ENCODE measurements at regions not wholly inside any gene's neighbourhood (a gene's known extent, or its start where the extent isn't known, plus 50 kb on each side); places are given as distances from the start of the nearest gene placed in this dataset.

DNA sequence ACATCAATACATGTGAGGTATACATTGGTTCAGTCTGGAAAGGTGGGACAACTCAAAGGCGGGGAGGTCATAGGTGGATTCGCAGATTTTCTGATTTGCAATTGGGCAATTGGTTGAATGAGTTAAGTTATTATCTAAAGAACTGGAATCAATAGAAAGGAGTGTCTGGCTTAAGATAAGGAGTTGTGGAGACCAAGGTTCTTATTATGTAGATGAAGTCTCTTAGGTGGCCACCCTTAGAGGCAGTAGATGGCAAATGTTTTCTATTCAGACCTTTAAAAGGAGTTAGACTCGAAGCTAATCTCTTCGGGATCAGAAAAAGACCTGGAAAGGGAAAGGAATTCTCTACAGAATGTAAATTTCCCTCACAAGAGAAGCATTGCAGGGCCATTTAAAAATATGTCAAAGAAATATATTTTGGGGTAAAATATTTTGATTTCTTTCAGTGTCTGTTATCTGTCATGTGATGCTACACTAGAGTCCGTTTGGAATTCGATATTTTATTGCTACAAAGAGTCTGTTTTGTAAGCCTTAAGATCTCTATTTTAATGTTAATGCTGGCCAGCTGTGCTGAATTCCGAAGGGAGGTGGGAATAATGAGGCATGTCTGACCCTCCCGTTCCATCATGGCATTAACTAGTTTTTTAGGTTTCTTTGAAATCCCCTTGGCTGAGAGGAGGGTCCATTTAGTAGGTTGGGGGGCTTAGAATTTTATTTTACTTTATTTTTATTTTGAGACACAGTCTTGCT is 265.1 kb downstream of the PTPRU start:
- no peak overlapping the region for H3K27ac ChIP-seq (ENCODE audit: low read depth, low read length)

DNA sequence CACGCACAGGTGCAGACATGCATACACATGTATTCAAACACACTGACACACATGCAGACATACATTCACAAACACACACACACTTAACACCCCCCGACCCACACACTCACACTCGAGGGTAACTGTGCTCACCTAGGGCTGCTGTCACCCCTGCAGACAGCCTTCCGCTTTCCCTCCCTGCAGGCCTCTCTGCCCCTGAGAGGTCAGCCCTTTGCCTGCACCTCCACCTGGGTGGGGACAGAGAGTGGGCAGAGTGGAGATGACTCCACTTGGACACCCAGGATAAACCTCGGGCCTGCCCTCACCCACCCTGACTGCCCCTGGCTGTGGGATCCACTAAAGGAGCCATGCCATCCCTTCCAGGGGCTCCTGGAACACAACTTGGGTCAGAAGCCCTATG is 264.3 kb downstream of the PTPRU start:
- ChIA-PET POLR2A (no interaction called here), CTCF (no interaction called here), RAD21 (ENCODE audit: low non-redundant PET in 1 of 2, low total read pairs in 2 of 2, uncharacterized antibody in 2 of 2, unreplicated experiment in 2 of 2) (no interaction called here)
- Histone ChIP-seq H3K27ac (ENCODE audit: low read depth, low read length) (no peak overlapping the region), H3K36me3 (ENCODE audit: control insufficient read depth in 1 of 2, insufficient read depth in 2 of 2, low read length in 2 of 2) (no peaks in the 10 kb centered on the region), H2AFZ (ENCODE audit: low read depth, low read length, poor library complexity, severe bottlenecking) (no peak overlapping the region), H3K9me2 (ENCODE audit: insufficient read depth) (no peaks in the 10 kb centered on the region), H3K27me3 (ENCODE audit: insufficient read depth, low read length) (peaks cover 5% of the 10 kb centered on the region; the same call in 1 of the 2 replicates), H3K79me2 (ENCODE audit: insufficient read depth, low read length) (no peaks in the 10 kb centered on the region), H3K4me2 (ENCODE audit: low read length) (no peak overlapping the region), H3K9ac (ENCODE audit: low read length) (no peak overlapping the region), H4K20me1 (ENCODE audit: insufficient read depth) (no peaks in the 10 kb centered on the region), H3K4me1 (ENCODE audit: control insufficient read depth in 1 of 2, insufficient read depth in 2 of 2, low read length in 2 of 2) (no peaks in the 10 kb centered on the region), H3K9me3 (ENCODE audit: control insufficient read depth in 1 of 2, insufficient read depth in 1 of 2, low read depth in 1 of 2, low read length in 2 of 2) (no peaks in the 10 kb centered on the region), H3K4me3 (replicated peaks in 1 of 2; ENCODE audit: low read depth in 1 of 2, low read length in 2 of 2) (no peak overlapping the region)
- TF ChIP-seq CBX3 (IDR thresholded peaks at IDR 0.05; ENCODE audit: low read depth) (no peak), YY1 (IDR thresholded peaks at IDR 0.05; ENCODE audit: extremely low read depth, insufficient replicate concordance, low read depth, low read length) (no peak), TCF7L2 (IDR thresholded peaks at IDR 0.05; ENCODE audit: borderline replicate concordance, extremely low read depth, insufficient read depth, insufficient read length) (no peak), POLR2AphosphoS5 (IDR thresholded peaks at IDR 0.05; ENCODE audit: low read depth, low read length) (no peak), EZH2phosphoT487 (IDR thresholded peaks at IDR 0.05; ENCODE audit: borderline replicate concordance) (no peak), EZH2 (IDR thresholded peaks at IDR 0.05) (no peak), FOSL1 (IDR thresholded peaks at IDR 0.05; ENCODE audit: low read depth) (no peak), EGR1 (IDR thresholded peaks at IDR 0.05; ENCODE audit: low read depth) (no peak)
- TF ChIP-seq, protein P1, sequence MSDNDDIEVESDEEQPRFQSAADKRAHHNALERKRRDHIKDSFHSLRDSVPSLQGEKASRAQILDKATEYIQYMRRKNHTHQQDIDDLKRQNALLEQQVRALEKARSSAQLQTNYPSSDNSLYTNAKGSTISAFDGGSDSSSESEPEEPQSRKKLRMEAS (IDR thresholded peaks at IDR 0.05) = no peak
- TF ChIP-seq, protein P2, sequence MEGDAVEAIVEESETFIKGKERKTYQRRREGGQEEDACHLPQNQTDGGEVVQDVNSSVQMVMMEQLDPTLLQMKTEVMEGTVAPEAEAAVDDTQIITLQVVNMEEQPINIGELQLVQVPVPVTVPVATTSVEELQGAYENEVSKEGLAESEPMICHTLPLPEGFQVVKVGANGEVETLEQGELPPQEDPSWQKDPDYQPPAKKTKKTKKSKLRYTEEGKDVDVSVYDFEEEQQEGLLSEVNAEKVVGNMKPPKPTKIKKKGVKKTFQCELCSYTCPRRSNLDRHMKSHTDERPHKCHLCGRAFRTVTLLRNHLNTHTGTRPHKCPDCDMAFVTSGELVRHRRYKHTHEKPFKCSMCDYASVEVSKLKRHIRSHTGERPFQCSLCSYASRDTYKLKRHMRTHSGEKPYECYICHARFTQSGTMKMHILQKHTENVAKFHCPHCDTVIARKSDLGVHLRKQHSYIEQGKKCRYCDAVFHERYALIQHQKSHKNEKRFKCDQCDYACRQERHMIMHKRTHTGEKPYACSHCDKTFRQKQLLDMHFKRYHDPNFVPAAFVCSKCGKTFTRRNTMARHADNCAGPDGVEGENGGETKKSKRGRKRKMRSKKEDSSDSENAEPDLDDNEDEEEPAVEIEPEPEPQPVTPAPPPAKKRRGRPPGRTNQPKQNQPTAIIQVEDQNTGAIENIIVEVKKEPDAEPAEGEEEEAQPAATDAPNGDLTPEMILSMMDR (IDR thresholded peaks at IDR 0.05 in 2 of 3, conservative IDR thresholded peaks at IDR 0.05 in 1 of 3; ENCODE audit: borderline replicate concordance in 1 of 3, insufficient read depth in 1 of 3, low read depth in 2 of 3, low read length in 2 of 3) = no peak
- ATAC-seq (no peak), DNase-seq (ENCODE audit: low read depth, low spot score) (no peak)
- no TSS peak for BruUV-seq (replicated peaks)
- intact Hi-C loops (cut with micrococcal nuclease) = no loop called here

More for the DNA sequence above, 265.1 kb downstream of the PTPRU start:
- POLR2A ChIA-PET = no interaction called here
- Histone ChIP-seq H3K9me2 (ENCODE audit: insufficient read depth) (no peaks in the 10 kb centered on the region), H4K20me1 (ENCODE audit: insufficient read depth) (no peaks in the 10 kb centered on the region), H3K36me3 (ENCODE audit: control insufficient read depth in 1 of 2, insufficient read depth in 2 of 2, low read length in 2 of 2) (no peaks in the 10 kb centered on the region), H3K4me1 (ENCODE audit: control insufficient read depth in 1 of 2, insufficient read depth in 2 of 2, low read length in 2 of 2) (no peaks in the 10 kb centered on the region), H2AFZ (ENCODE audit: low read depth, low read length, poor library complexity, severe bottlenecking) (no peak overlapping the region), H3K9me3 (ENCODE audit: control insufficient read depth in 1 of 2, insufficient read depth in 1 of 2, low read depth in 1 of 2, low read length in 2 of 2) (no peaks in the 10 kb centered on the region), H3K27me3 (ENCODE audit: insufficient read depth, low read length) (peaks cover 5% of the 10 kb centered on the region), H3K4me2 (ENCODE audit: low read length) (no peak overlapping the region), H3K4me3 (replicated peaks in 1 of 2; ENCODE audit: low read depth in 1 of 2, low read length in 2 of 2) (no peak overlapping the region), H3K79me2 (ENCODE audit: insufficient read depth, low read length) (no peaks in the 10 kb centered on the region), H3K9ac (ENCODE audit: low read length) (no peak overlapping the region)
- DNase-seq (ENCODE audit: low read depth, low spot score) (no peak), ATAC-seq (no peak)
- RAD21 ChIA-PET (ENCODE audit: low non-redundant PET in 1 of 2, low total read pairs in 2 of 2, uncharacterized antibody in 2 of 2, unreplicated experiment in 2 of 2) = no interaction called here
- intact Hi-C loops (cut with micrococcal nuclease) = no loop called here
- no TSS peak for BruUV-seq (replicated peaks)
- CTCF ChIA-PET = no interaction called here
- no peak for TF ChIP-seq ZFX (IDR thresholded peaks at IDR 0.05)
- no peak for TF ChIP-seq JUND (IDR thresholded peaks at IDR 0.05)
- TF ChIP-seq YY1 (IDR thresholded peaks at IDR 0.05; ENCODE audit: extremely low read depth, insufficient replicate concordance, low read depth, low read length) = no peak
- TF ChIP-seq EGR1 (IDR thresholded peaks at IDR 0.05; ENCODE audit: low read depth) = no peak
- no peak for TF ChIP-seq POLR2A (IDR thresholded peaks at IDR 0.05; ENCODE audit: borderline replicate concordance, extremely low read depth, insufficient read depth, insufficient read length)

Measured in HCT116 (cell line).